ENCODE measurements at regions not wholly inside any gene's neighbourhood (a gene's known extent, or its start where the extent isn't known, plus 50 kb on each side); places are given as distances from the start of the nearest gene placed in this dataset.

DNA sequence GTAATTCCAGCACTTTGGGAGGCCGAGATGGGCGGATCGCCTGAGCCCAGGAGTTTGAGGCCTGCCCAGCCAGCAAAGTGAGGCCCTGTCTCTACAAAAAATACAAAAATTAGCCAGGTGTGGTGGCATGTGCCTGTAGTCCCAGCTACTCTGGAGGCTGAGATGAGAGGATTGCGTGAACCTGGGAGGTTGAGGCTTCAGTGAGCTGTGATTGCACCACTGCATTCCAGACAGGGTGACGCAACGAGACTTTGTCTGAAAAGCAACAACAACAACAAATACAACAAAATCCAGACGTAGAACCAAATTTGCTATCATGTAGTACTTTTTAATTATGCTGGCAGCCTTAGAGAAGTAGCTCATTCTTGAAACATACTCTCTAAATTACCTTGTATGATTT lies 277.1 kb downstream of the KLF5 start:
- H2BK20ac ChIP-seq (ENCODE audit: low read depth, low read length): no peak overlapping the region
- no CpG with 5 or more reads among the region's 7 CpGs for WGBS, 2 experiments (ENCODE audit: extremely low coverage in 2 of 2, insufficient read length in 1 of 2)
- H3K4ac ChIP-seq (ENCODE audit: low read depth, low read length): no peak overlapping the region
- H2BK15ac ChIP-seq (ENCODE audit: low read depth, low read length): no peak overlapping the region
- H3K9ac ChIP-seq (ENCODE audit: low read depth, low read length): no peak overlapping the region
- no peaks in the 10 kb centered on the region; the same call in none of the 2 replicates for H3K9me1 ChIP-seq (ENCODE audit: insufficient read depth, low read length)
- H4K91ac ChIP-seq (ENCODE audit: insufficient read depth, low read depth, low read length): no peak overlapping the region
- H3K4me3 ChIP-seq (ENCODE audit: insufficient read depth, low read depth, low read length): no peak overlapping the region
- DNase-seq (no peak), ATAC-seq (ENCODE audit: low read depth) (no peak)
- peak; percentile 18; the same call in 1 of the 2 replicates for TF ChIP-seq CEBPB (IDR thresholded peaks at IDR 0.05; ENCODE audit: low read depth, low read length)
- TF ChIP-seq MAFK (IDR thresholded peaks at IDR 0.05; ENCODE audit: low read depth, low read length): no peak
- H2AFZ ChIP-seq (replicated peaks; ENCODE audit: low read length, poor library complexity): no peak overlapping the region
- no peak overlapping the region for H3K18ac ChIP-seq (ENCODE audit: low read depth, low read length)
- dilution Hi-C loops (cut with HindIII; ENCODE audit: low sequenced_read_pairs, unreplicated experiment): no loop called here
- H3K27me3 ChIP-seq (ENCODE audit: control insufficient read depth, insufficient read depth, low read length): no peaks in the 10 kb centered on the region
- no peak overlapping the region for H4K5ac ChIP-seq (ENCODE audit: low read depth, low read length)
- H4K8ac ChIP-seq (ENCODE audit: low read depth in 2 of 2, low read length in 2 of 2): no peak overlapping the region
- H2AK5ac ChIP-seq (ENCODE audit: low read depth, low read length): no peak overlapping the region
- intact Hi-C loops (cut with micrococcal nuclease): loop anchor here (10.0 kb wide), 1 partner anchor 281 kb away; the partner anchor contains the start of gene KLF5
- H3K14ac ChIP-seq (replicated peaks; ENCODE audit: low read depth, low read length): no peak overlapping the region
- H3K23ac ChIP-seq (ENCODE audit: low read depth, low read length): no peak overlapping the region
- no peak overlapping the region for H2BK5ac ChIP-seq (ENCODE audit: low read depth, low read length, poor library complexity, severe bottlenecking)
- in situ Hi-C loops (cut with MboI; ENCODE audit: low sequenced_read_pairs): no loop called here
- CTCF ChIA-PET: no interaction called here
- H3K4me1 ChIP-seq (ENCODE audit: control insufficient read depth, insufficient read depth, low read length): no peaks in the 10 kb centered on the region
- H3K36me3 ChIP-seq (ENCODE audit: control insufficient read depth, insufficient read depth, low read length): no peaks in the 10 kb centered on the region
- H4K20me1 ChIP-seq (ENCODE audit: insufficient read depth, low read length): no peaks in the 10 kb centered on the region
- no peak overlapping the region for H3K27ac ChIP-seq (ENCODE audit: insufficient read depth, low read length)
- no peaks in the 10 kb centered on the region for H3K9me3 ChIP-seq (ENCODE audit: control insufficient read depth, insufficient read depth, low read length)
- no peak overlapping the region for H2AK9ac ChIP-seq (replicated peaks; ENCODE audit: low read depth, low read length, poor library complexity)
- no peak overlapping the region for H3K56ac ChIP-seq (ENCODE audit: extremely low read depth, insufficient read depth, low read length)
- H2BK120ac ChIP-seq (ENCODE audit: low read depth, low read length): no peak overlapping the region
- H3K4me2 ChIP-seq (ENCODE audit: low read depth, low read length): no peak overlapping the region
- POLR2A ChIA-PET (ENCODE audit: unreplicated experiment): no interaction called here
- no peaks in the 10 kb centered on the region for H3K79me1 ChIP-seq (ENCODE audit: low read depth in 1 of 2, low read length in 2 of 2)
- BruUV-seq (replicated peaks): no TSS peak
